Kidney tubule cell (primary cell): ENCODE measurements at regions not wholly inside any gene's neighbourhood (a gene's known extent, or its start where the extent isn't known, plus 50 kb on each side); places are given as distances from the start of the nearest gene placed in this dataset.
"Not testable (repeated sequence)": the region's sequence is repeated elsewhere in the genome, so short reads cannot be mapped to it uniquely, and the experiment has no call there.

Source experiments
- DNase-seq: peaks from one replicate; pipeline ENCODE4 v3.0.0-alpha.2; 2018; ENCODE audit warnings: low spot score

DNA sequence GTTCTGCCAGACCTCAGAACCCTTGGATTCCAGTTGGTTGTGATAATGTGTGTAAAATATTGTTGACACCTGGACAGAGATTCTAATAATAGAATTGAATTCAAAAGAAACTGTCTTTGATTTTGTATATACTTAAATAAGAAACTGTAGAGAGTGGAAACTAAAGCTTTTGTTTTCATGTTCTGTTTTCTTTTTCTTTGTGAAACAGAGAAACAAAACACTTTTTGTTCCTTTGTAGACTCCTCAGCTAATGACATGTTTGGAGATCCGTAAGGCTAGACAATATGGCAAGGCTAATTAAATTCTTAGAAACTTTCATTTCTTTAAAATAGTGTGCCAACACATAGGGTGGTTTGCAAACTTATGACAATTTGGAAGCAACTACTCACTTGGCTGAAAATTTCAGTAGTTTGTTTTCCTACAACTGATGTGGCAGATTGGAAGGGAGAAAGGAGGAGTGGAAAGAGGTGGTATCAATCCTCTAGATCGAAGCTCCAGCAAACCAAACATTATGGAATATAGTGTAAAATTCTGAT lies 90.9 kb upstream of the FAT1 start:
- no peak for DNase-seq

DNA sequence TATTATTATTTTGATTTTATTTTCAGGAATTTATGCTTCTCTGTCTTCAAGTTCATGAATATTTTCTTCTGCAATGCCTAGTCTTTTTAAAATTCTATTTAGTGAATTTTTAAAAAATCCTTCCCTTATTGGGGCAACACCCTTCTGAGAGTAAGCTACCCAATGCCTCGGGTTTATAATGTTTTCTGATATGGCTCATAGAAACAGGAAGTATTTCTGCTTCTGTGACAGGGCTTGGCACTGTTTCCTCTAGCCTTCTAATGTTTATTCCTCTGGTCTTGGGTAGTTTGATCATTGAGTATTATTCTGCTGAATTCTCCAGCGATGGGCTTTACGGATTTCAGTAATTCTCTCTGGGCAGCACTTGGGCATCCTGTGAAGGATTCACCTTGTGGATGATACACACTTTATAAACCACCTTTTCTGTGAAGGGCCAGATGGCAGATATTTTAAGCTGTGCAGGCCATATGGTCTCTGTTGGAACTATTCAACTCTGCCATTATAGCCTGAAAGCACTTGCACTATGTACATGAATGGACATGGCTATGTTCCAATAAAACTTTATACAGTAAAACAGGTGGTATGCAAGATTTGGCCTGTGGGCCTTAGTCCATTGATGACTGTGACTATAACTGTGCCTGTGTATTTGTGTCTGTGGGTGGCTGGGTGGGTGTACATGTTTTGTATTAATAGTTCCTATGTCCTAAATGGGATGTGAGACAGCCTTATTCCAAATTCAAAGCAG lies 95.9 kb upstream of the FAT1 start:
- no peak for DNase-seq

DNA sequence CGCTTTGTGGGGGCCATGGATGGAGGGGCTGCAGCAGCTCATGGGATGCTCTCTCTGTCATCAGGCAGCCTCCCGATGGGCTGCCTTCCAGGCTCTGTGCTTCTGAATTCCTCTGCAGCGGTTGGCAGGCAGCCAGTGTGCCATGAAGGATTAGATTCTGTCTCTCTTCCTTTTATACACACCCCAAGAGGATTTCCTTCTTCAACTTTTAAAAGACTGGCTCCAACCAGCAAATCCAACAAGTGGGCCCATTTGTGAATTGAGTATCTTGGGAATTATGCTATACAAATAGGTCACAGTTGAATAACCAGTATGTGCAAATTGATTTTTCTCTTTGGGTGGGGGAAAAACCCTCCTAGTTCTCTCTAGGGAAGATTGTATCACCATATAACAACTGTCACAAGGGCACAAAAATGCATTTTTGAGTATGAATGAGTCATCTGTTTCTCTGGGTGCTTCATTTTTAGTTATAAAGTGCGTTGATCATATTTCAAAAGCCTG lies 96.8 kb upstream of the FAT1 start:
- peak; percentile 63 for DNase-seq

DNA sequence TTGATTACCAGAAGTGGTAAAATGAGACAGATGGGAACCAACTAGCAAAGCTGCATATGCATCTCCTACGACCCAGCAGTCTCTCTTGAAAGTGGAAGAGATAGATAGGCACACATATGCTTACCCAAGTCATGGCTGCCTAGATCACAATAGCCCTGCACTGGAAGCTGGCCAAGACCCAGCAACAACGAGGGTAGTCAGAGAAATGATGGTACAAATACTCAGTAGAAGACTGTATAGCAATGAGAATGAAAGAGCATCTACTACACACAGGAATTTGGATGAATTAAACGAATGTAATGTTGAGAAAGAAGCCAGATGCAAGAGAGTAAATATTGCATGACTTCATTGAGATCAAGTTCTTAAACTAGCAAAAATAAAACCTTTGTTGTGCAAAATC lies 100.3 kb upstream of the FAT1 start:
- no peak for DNase-seq

DNA sequence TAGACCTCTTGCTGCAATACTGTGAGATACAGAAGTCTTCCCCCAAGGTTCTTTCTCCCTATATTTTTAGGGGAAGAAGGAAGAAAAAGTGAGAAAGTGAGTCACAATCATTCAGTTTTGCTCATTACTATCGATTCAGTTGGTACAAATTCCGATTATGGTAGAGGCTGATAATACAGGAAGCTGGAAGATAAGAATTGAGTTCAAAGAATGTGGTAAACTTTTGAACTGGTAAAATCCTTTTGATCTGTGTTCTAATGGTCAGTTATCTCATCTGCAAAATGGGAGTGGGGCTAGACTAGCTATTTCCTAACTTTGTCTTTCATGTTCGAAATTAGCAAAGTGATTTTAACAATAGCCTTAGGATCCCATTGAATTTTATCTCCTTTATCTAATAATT lies 101.4 kb upstream of the FAT1 start:
- no peak for DNase-seq

DNA sequence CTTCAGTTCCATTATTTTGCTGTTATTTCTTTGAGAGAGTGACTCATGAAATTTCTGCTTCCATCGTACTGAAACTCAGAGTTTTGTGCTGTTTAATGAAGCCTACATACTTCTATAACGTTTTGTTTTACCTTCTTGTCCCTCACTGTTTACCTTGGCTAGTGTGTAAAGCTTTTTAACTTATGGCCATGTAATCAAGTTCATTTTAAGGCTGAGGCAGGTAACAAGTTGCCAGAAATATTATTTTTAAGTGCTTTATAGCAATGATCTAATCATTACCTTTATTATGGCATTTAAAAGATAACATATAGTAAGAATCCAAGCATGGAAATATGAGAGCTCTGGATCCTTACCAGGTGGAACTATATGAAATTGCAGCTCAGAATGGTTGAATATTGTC lies 102.3 kb upstream of the FAT1 start:
- no peak for DNase-seq

DNA sequence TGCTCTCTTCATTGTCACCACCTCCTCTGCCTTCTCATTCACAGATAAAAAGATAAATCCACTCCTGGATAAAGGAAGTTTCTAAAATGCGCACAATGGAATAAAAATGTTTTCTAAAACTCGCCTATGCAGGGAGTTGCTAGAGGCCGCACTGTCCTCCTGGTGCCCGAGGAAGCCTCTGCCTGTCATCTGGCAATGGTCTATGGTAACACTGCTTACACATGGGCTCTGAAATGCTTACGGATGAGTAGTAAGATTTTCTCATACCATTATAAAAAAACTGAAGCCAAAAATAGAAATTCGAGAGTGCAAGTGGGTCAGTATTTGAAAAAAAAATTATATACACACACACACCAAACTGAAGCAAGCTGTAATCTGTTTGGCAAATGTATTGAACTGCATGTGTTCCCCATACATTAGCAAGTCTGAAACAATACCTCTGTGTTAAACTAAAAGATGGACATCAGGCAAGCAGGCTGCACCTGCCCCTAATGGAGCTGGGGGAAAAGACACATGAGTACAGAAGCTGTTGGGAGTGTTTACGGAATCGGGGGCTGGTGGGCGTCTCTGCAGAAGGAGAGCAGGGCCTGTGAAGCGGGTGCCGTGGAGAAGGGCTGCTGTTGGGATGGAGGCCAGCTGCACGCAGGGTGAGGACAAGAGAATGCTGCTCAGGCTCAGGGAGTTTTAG lies 103.3 kb upstream of the FAT1 start:
- DNase-seq: no peak

DNA sequence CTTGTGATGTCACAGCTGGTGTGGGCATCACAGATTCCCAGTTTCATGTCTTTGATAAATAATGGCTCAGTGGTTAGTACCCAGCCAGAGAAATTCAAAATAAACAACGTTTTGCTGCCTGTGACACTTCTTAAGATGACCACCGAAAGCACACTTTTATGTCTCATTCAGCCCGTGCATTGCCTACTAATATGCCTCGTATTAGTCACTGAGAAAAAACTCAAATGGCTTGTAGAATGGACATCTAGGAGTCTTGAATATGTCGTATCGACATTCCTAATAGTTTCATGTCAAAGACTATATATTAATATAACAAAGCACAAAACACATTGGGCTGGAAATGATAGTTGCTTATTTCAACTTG lies 103.9 kb upstream of the FAT1 start:
- DNase-seq: no peak

DNA sequence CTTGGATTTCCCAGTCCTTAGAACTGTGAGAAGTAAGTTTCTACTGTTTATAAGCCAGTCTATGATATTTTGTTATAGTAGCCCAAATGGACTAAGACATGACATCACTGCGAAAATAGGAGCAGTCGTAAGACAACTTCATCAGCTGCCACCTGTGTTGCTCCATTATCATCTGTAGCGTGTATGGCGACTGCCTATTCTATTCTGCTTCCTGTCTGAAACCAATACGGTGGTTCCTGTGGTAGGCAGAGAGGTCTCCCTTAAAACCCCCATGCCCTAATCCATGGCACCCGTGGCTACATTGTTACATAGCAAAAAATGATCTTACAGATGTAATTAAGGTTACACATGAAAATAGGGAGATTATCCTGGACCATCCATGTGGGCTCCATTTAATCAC lies 105.4 kb upstream of the FAT1 start:
- DNase-seq: no peak

DNA sequence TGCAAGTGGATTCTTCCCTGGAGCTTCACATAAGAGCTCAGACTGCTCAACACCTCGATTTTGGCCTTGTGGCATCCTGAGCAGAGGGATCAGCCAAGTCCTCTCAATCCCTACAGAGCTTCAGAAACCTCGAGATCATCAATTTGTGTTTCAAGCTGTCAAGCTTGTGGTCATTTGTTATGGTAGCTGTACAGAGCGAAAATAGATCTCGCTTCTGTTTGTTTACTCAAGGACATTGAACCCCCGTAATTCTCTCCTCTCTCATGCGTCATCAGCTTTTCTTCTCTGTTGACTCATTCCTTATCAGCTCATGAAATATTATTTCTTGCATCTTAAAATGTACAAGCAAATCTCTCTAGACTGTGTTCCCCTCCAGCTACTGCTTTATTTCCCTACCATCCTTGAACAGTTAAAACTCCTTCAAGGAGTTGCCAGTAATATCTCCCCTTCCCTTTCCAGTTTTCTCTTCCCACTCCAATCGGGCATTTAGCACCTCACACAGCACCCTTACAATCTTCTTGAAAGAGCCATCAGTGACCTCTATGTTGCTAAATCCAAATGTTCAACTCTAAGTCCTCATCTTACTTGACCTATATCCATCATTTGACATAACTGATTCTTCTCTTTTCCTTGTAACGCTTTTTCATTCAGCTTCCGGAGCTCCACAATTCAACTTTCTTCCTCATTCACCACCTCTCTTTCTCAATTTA lies 106.2 kb upstream of the FAT1 start:
- no peak for DNase-seq

DNA sequence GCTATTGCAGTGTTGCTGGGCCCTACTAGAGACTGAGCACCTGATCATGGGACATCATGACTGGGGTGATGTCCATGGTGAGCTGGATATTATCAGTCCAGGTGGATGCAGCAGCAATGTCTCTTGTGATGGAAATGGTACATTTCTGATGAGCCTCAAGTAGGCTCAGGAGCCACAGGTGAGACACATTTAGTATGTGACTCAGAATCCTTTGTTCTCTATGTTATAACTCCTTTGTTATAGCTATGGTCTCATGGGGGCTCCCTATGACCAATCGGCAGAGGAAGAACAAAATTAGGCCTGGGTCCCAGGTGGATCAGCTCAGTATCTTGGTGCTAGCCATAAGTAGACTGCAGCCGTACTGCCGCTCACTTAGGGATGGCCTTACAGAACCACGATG lies 107.9 kb upstream of the FAT1 start:
- DNase-seq: peak; percentile 38

DNA sequence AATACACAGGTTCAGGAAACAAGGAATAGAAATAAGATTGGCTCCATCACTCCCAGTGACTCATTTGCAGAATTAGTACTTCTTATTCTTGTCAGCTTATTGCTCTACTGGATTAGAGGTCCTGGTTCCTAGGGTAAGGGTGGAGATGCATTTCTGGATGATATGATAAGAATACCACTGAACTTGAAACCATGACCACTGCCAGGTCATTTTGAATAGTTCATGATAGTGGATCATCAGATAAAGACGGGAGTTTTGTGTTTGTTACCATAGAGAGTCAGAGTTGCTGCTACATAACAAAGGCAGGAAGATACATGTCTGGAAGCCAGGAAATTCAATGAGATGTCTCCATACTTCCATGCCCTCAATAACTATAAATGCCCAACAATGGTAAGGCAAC lies 109.2 kb upstream of the FAT1 start:
- DNase-seq: no peak

DNA sequence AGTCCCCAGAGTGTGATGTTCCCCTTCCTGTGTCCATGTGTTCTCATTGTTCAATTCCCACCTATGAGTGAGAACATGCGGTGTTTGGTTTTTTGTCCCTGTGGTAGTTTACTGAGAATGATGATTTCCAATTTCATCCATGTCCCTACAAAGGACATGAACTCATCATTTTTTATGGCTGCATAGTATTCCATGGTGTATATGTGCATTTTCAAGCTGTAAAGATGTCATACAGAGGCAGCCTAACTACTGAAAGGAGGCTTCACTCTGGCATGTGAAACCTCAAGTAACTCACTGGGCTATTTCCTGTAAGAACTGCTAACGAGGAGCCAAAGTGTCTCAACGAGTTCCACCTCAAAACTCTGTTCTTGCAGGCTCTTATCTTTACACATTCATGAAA lies 113.8 kb upstream of the FAT1 start:
- not testable (repeated sequence) for DNase-seq

DNA sequence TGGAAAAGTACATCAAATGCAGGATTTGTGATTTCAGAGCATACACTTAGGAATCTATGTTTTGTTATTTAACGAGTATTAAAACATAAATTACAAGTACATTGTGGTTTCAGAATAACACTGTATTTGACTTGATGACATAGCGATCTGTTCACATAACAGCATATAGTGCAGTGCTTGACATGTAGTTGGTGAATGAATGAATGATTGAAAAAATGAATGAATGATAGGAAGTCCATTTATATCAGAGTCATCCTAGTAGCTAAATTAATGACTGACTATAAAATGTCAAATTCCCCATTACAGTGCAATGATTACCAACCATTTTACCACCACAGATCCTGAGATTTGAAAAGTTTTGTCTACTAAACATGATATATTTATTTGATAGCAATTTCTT lies 114.6 kb upstream of the FAT1 start:
- no peak for DNase-seq

DNA sequence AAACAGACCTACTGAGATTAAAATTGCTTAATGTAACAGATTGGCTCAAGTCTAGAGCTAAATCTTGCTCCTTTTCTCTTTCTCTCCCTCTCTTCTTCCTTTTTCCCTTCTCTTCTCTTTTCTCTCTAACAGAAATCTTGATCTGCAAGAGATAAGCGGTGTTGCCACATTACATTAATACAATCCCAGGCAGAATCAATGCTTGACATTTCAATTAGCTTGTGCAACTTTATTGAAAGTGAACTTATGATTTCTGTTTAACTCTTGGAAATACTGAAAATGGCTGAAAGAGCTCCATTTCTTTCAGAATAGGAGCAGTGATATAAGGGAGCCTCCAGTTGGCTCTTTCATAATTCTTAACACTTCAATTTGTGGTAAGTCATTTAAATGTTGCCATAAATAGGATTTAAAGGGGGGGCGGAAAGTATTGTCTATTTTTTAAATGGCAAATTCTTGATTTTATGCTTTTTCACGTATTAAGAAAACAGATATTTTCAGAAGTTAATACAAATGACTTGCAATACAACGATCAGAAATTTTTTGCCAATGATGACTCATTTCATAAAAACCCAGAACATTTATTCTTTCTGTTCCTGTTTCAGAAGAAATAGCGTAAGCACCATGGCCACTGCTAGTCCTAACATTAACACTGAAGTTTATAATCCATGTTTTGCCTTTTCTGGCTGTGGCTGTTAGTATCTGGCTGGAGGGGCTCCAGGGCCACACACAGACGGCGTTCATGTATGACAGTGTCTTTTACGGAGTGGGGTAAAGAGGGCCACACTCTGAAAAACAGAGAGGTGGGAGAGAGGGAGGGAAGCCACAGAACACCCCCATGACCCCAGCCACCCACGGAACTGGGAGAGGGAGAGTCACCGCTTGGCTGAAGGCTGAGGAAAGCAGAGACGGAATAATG lies 115.7 kb upstream of the FAT1 start:
- peak; percentile 42 for DNase-seq

DNA sequence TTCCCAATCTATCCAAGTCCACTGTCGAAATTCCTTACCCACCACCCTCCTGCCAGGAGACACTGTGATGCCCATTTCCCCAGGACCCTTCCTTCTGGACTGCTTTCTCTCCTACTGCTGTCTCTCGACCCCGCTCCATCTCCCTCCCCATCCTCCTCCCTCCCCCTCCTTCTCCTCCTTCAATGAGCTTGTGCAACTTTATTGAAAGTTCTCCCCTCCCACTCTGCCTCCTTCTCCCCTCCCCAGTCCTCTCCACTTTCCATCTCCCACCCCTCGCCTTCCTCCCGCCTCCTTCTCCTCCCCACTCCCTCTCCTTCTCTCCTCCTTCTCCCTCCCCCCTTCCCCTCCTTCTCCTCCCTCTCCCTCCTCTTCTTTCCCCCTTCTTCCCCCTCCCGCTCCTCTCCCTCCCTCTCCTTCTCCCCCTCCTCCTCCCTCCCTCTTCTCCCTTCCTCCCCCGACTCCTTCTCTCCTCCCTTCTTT lies 116.6 kb upstream of the FAT1 start:
- DNase-seq: no peak

DNA sequence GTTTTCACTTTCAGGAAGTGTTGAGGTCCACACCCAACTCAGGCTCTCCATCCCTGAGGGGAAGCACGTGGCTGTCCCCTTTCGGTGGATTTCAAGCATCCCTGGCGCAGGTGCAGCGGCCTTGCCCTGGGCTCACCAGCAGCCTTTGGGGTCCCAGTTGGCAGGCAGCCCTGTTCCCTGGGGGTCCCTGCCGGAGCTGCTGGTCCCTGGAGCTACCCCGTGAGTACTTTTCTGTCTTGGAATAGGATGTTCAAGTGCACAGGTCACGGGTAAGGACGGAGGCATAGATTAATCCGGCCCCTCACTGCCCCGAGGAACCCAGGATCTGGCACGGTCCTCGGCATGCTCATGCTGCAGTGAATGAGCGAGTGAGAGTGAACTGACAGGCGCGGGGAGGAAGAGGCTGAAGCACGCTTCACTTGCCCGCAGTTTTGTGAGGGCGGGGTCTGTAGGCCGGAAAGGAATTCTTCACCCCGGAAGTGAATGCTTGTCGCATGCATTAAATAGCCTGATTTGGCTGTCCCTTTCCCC lies 117.2 kb upstream of the FAT1 start:
- no peak for DNase-seq

DNA sequence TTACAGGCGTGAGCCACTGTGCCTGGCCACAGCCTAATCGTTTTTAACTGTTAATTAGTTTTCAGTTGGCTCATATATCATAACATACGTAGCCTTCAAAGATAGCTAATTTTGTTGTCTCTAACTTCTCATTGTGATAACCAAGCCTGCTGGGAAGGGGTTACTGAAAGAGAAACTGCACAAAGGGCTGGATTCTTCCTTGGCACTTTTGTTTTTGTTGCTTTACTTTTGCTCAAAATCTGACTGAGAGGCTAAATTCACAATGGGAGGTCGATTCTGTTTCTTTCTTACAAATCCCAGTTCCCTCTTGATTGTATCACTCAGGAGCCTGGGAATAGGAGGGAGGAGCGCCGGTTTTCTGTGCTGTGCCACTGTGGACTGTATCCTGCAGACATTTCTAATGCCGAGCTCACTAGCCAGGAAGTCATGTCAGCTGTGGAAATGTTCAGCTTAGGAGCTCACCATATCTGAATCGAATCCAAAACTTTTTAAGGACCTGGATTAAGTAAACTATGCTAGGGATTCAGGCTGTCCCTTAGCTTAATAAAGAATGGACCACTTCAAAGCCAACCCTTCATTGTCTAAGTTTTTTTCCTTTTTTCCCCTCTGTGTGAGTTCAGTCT lies 120.5 kb upstream of the FAT1 start:
- DNase-seq: peak; percentile 29

DNA sequence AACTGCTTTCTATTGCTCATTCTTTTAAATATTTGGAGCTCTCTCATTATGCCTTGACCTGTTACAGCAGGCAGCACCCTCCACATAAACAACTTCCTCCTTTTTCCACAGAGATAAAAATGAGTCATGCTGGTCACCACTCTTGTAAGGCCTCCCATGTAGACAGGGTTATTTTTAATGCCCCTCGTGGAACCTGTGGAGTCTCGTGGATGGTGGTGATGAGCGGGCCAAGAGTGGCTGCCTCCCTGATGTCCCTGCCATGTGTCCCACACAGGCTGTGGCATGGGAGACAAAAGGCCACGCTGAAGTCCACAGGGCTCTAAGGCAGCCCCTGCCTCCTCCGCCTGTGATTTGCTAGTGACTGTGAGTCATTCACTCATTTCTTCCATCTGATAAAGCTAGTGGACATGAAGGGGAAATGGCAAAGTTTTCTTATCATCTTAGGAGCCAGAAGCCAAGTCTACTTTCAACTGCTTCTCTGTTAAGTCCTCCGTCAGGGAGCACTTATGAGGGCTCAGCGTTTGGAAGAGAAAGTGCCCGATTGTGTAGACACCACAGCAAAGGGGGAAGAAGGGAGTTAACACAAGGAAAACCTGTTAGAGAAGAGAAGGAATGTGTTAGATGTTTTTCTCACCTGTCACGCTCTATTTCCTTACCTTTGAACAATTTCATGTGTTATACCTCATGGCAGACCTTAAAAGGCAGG lies 121.6 kb upstream of the FAT1 start:
- DNase-seq: peak; percentile 85

DNA sequence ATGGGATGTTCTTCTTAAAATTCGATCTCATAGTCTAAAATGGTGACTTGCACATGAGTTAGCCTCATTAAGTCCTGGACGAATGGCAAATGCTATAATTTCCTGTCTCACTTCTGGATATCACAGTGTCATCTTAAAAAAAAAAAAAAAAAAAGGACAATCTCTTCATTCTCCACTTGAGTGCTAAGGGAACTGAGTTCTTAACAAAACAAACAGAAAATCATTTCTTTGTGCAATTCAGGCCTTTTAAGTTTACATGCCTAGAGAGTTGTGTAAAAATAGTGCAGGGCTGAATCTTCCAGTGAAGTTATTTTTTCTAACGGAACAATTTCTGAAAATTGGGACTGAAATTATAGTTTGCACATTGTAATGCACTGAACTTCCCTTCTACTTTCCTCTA lies 122.8 kb upstream of the FAT1 start:
- no peak for DNase-seq
